ENCODE measurements at regions not wholly inside any gene's neighbourhood (a gene's known extent, or its start where the extent isn't known, plus 50 kb on each side); places are given as distances from the start of the nearest gene placed in this dataset.

GRCh38 chr13:47067306-47067705 is 170.5 kb upstream of the HTR2A start:
- TF ChIP-seq POLR2A (IDR thresholded peaks at IDR 0.05) (no peak), CTCF (IDR thresholded peaks at IDR 0.05) (no peak)
